Activated CD8-positive, alpha-beta memory T cell treated with anti-CD3 and anti-CD28 coated beads, Interleukin-2, amount 10 ng/mL, durations not matched to agents 7 days and 5 days (primary cell): ENCODE measurements at regions not wholly inside any gene's neighbourhood (a gene's known extent, or its start where the extent isn't known, plus 50 kb on each side); places are given as distances from the start of the nearest gene placed in this dataset.

ENCODE experiments used
- ATAC-seq: fragments of 150-1000 bp; cut with Tn5 transposase; one replicate; pipeline ENCODE4 v1.10.0; 2021; ENCODE audit warnings: moderate library complexity
- CTCF ChIA-PET: fragments of 350-600 bp; sonication (Branson Sonifier 250); formaldehyde crosslinking; loops from one replicate; lab custom pipeline; 2021; ENCODE audit warnings: antibody characterized with exemption; lab: Charles Lee
- DNase-seq: peaks from one replicate; pipeline ENCODE4 v3.0.0-alpha.2; 2020
- H3K27ac Mint-ChIP-seq: one replicate; pipeline ENCODE4 v1.8.0; 2021; ENCODE audit warnings: mild to moderate bottlenecking, mixed read lengths
- H3K27me3 Mint-ChIP-seq: one replicate; pipeline ENCODE4 v1.8.0; 2021; ENCODE audit warnings: mixed read lengths
- H3K36me3 Mint-ChIP-seq: one replicate; pipeline ENCODE4 v1.8.0; 2021; ENCODE audit warnings: mild to moderate bottlenecking, mixed read lengths
- H3K4me1 Mint-ChIP-seq: one replicate; pipeline ENCODE4 v1.8.0; 2021; ENCODE audit warnings: mixed read lengths
- H3K4me3 Mint-ChIP-seq: one replicate; pipeline ENCODE4 v1.8.0; 2021; ENCODE audit warnings: mild to moderate bottlenecking, moderate library complexity, mixed read lengths
- H3K9me3 Mint-ChIP-seq: one replicate; pipeline ENCODE4 v1.8.0; 2022; ENCODE audit warnings: low read depth, mixed read lengths

- peaks cover 13% of the 10 kb centered on the region for H3K9me3 Mint-ChIP-seq
- ATAC-seq: no peak
Measured at GRCh38 chr18:78639006-78639950, 340.3 kb upstream of the SALL3 start.

GRCh38 chr18:78640246-78640995, 339.2 kb upstream of the SALL3 start:
- ATAC-seq: no peak
- no peak for DNase-seq
- peaks cover 4% of the 10 kb centered on the region for H3K27me3 Mint-ChIP-seq
- H3K27ac Mint-ChIP-seq: no peak overlapping the region
- CTCF ChIA-PET: no interaction called here
- peaks cover 13% of the 10 kb centered on the region for H3K9me3 Mint-ChIP-seq
- peaks cover 8% of the 10 kb centered on the region for H3K36me3 Mint-ChIP-seq
- H3K4me3 Mint-ChIP-seq: no peak overlapping the region
- H3K4me1 Mint-ChIP-seq: no peaks in the 10 kb centered on the region

More at GRCh38 chr18:78639006-78639950, 340.3 kb upstream of the SALL3 start:
- Mint-ChIP-seq H3K36me3 (peaks cover 8% of the 10 kb centered on the region), H3K4me1 (peaks cover 2% of the 10 kb centered on the region), H3K27ac (no peak overlapping the region), H3K27me3 (peaks cover 4% of the 10 kb centered on the region), H3K4me3 (no peak overlapping the region)
- CTCF ChIA-PET: no interaction called here
- no peak for DNase-seq

GRCh38 chr18:78641689-78642231, 337.9 kb upstream of the SALL3 start:
- ATAC-seq (no peak), DNase-seq (no peak)
- CTCF ChIA-PET: no interaction called here
- H3K4me1 Mint-ChIP-seq: no peaks in the 10 kb centered on the region
- H3K9me3 Mint-ChIP-seq: peaks cover under 1% of the 10 kb centered on the region
- H3K27ac Mint-ChIP-seq: no peak overlapping the region
- H3K36me3 Mint-ChIP-seq: peaks cover under 1% of the 10 kb centered on the region
- no peak overlapping the region for H3K4me3 Mint-ChIP-seq
- H3K27me3 Mint-ChIP-seq: peaks cover 4% of the 10 kb centered on the region

GRCh38 chr18:78642296-78642951, 337.2 kb upstream of the SALL3 start:
- DNase-seq (no peak), ATAC-seq (no peak)
- no peaks in the 10 kb centered on the region for H3K9me3 Mint-ChIP-seq
- H3K27me3 Mint-ChIP-seq: peaks cover 4% of the 10 kb centered on the region
- CTCF ChIA-PET: no interaction called here
- no peak overlapping the region for H3K4me3 Mint-ChIP-seq
- H3K36me3 Mint-ChIP-seq: no peaks in the 10 kb centered on the region
- H3K27ac Mint-ChIP-seq: no peak overlapping the region
- no peaks in the 10 kb centered on the region for H3K4me1 Mint-ChIP-seq

- Mint-ChIP-seq H3K4me3 (no peak overlapping the region), H3K9me3 (no peaks in the 10 kb centered on the region), H3K36me3 (no peaks in the 10 kb centered on the region), H3K27ac (no peak overlapping the region), H3K27me3 (peaks cover 4% of the 10 kb centered on the region), H3K4me1 (no peaks in the 10 kb centered on the region)
- DNase-seq: no peak
- CTCF ChIA-PET: no interaction called here
- ATAC-seq: no peak
Measured at GRCh38 chr18:78643004-78643403, 336.6 kb upstream of the SALL3 start.

- Mint-ChIP-seq H3K36me3 (no peaks in the 10 kb centered on the region), H3K9me3 (no peaks in the 10 kb centered on the region), H3K4me1 (no peaks in the 10 kb centered on the region), H3K4me3 (no peak overlapping the region), H3K27ac (no peak overlapping the region), H3K27me3 (peaks cover 4% of the 10 kb centered on the region)
- no peak for ATAC-seq
- CTCF ChIA-PET: no interaction called here
- no peak for DNase-seq
Measured at GRCh38 chr18:78643981-78644380, 335.6 kb upstream of the SALL3 start.

GRCh38 chr18:78645216-78645615, 334.4 kb upstream of the SALL3 start:
- Mint-ChIP-seq H3K4me3 (no peak overlapping the region), H3K27me3 (peaks cover 4% of the 10 kb centered on the region), H3K9me3 (no peaks in the 10 kb centered on the region), H3K36me3 (no peaks in the 10 kb centered on the region), H3K27ac (no peak overlapping the region), H3K4me1 (no peaks in the 10 kb centered on the region)
- CTCF ChIA-PET: no interaction called here
- ATAC-seq (no peak), DNase-seq (no peak)

GRCh38 chr18:78647018-78647417, 332.6 kb upstream of the SALL3 start:
- DNase-seq: no peak
- no peak for ATAC-seq
- no peak overlapping the region for H3K27ac Mint-ChIP-seq
- no peak overlapping the region for H3K4me3 Mint-ChIP-seq
- H3K36me3 Mint-ChIP-seq: no peaks in the 10 kb centered on the region
- H3K4me1 Mint-ChIP-seq: no peaks in the 10 kb centered on the region
- CTCF ChIA-PET: no interaction called here
- peaks cover 1% of the 10 kb centered on the region for H3K27me3 Mint-ChIP-seq
- no peaks in the 10 kb centered on the region for H3K9me3 Mint-ChIP-seq

- no peaks in the 10 kb centered on the region for H3K27me3 Mint-ChIP-seq
- no peak overlapping the region for H3K27ac Mint-ChIP-seq
- H3K9me3 Mint-ChIP-seq: peaks cover 3% of the 10 kb centered on the region
- H3K4me3 Mint-ChIP-seq: no peak overlapping the region
- ATAC-seq (no peak), DNase-seq (no peak)
- CTCF ChIA-PET: no interaction called here
- H3K4me1 Mint-ChIP-seq: no peaks in the 10 kb centered on the region
- H3K36me3 Mint-ChIP-seq: peaks cover 3% of the 10 kb centered on the region
Measured at GRCh38 chr18:78649421-78649820, 330.2 kb upstream of the SALL3 start.

- H3K9me3 Mint-ChIP-seq: peaks cover 3% of the 10 kb centered on the region
- DNase-seq: no peak
- ATAC-seq: no peak
- H3K36me3 Mint-ChIP-seq: peaks cover 3% of the 10 kb centered on the region
- no peak overlapping the region for H3K4me3 Mint-ChIP-seq
- CTCF ChIA-PET: no interaction called here
- no peak overlapping the region for H3K27ac Mint-ChIP-seq
- H3K4me1 Mint-ChIP-seq: no peaks in the 10 kb centered on the region
- H3K27me3 Mint-ChIP-seq: no peaks in the 10 kb centered on the region
Measured at GRCh38 chr18:78650926-78651325, 328.7 kb upstream of the SALL3 start.

- no peaks in the 10 kb centered on the region for H3K27me3 Mint-ChIP-seq
- H3K36me3 Mint-ChIP-seq: peaks cover 3% of the 10 kb centered on the region
- peaks cover 3% of the 10 kb centered on the region for H3K9me3 Mint-ChIP-seq
- CTCF ChIA-PET: no interaction called here
- no peak for ATAC-seq
- no peak overlapping the region for H3K4me3 Mint-ChIP-seq
- no peaks in the 10 kb centered on the region for H3K4me1 Mint-ChIP-seq
- no peak overlapping the region for H3K27ac Mint-ChIP-seq
- no peak for DNase-seq
Measured at GRCh38 chr18:78652001-78652545, 327.5 kb upstream of the SALL3 start.

- Mint-ChIP-seq H3K9me3 (peaks cover 3% of the 10 kb centered on the region), H3K27me3 (no peaks in the 10 kb centered on the region), H3K36me3 (peaks cover 3% of the 10 kb centered on the region), H3K27ac (no peak overlapping the region), H3K4me3 (no peak overlapping the region), H3K4me1 (no peaks in the 10 kb centered on the region)
- CTCF ChIA-PET: no interaction called here
- ATAC-seq (no peak), DNase-seq (no peak)
Measured at GRCh38 chr18:78655921-78656320, 323.7 kb upstream of the SALL3 start.

GRCh38 chr18:78656346-78656925, 323.2 kb upstream of the SALL3 start:
- H3K4me3 Mint-ChIP-seq: no peak overlapping the region
- ATAC-seq: no peak
- CTCF ChIA-PET: no interaction called here

More at GRCh38 chr18:78656346-78656925, 323.2 kb upstream of the SALL3 start:
- H3K36me3 Mint-ChIP-seq: peaks cover 3% of the 10 kb centered on the region
- H3K27ac Mint-ChIP-seq: no peak overlapping the region
- H3K4me1 Mint-ChIP-seq: no peaks in the 10 kb centered on the region
- no peaks in the 10 kb centered on the region for H3K27me3 Mint-ChIP-seq
- no peak for DNase-seq
- H3K9me3 Mint-ChIP-seq: peaks cover 3% of the 10 kb centered on the region
